ENCODE measurements at regions not wholly inside any gene's neighbourhood (a gene's known extent, or its start where the extent isn't known, plus 50 kb on each side); places are given as distances from the start of the nearest gene placed in this dataset.

- ChIA-PET CTCF (no interaction called here), POLR2A (no interaction called here)
- TF ChIP-seq, protein P1, sequence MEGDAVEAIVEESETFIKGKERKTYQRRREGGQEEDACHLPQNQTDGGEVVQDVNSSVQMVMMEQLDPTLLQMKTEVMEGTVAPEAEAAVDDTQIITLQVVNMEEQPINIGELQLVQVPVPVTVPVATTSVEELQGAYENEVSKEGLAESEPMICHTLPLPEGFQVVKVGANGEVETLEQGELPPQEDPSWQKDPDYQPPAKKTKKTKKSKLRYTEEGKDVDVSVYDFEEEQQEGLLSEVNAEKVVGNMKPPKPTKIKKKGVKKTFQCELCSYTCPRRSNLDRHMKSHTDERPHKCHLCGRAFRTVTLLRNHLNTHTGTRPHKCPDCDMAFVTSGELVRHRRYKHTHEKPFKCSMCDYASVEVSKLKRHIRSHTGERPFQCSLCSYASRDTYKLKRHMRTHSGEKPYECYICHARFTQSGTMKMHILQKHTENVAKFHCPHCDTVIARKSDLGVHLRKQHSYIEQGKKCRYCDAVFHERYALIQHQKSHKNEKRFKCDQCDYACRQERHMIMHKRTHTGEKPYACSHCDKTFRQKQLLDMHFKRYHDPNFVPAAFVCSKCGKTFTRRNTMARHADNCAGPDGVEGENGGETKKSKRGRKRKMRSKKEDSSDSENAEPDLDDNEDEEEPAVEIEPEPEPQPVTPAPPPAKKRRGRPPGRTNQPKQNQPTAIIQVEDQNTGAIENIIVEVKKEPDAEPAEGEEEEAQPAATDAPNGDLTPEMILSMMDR (IDR thresholded peaks at IDR 0.05), result no peak
- Mint-ChIP-seq H3K36me3 (ENCODE audit: low read depth) (no peaks in the 10 kb centered on the region), H3K9me3 (no peaks in the 10 kb centered on the region), H3K4me1 (ENCODE audit: low read depth) (no peaks in the 10 kb centered on the region), H3K4me3 (no peak overlapping the region), H3K27ac (no peak overlapping the region), H3K27me3 (no peaks in the 10 kb centered on the region)
- ATAC-seq, result no peak
- DNase-seq, result no peak
- intact Hi-C loops (cut with micrococcal nuclease), result no loop called here
These were observed 330.7 kb downstream of the NR4A2 start for GRCh38 chr2:156001851-156002250.

GRCh38 chr2:155997538-155997937, 335.0 kb downstream of the NR4A2 start:
- no peak for DNase-seq
- H3K4me3 Mint-ChIP-seq, result no peak overlapping the region
- no peaks in the 10 kb centered on the region for H3K4me1 Mint-ChIP-seq (ENCODE audit: low read depth)
- no peaks in the 10 kb centered on the region for H3K9me3 Mint-ChIP-seq
- ATAC-seq, result no peak
- ChIA-PET CTCF (no interaction called here), POLR2A (no interaction called here)
- H3K27ac Mint-ChIP-seq, result no peak overlapping the region
- intact Hi-C loops (cut with micrococcal nuclease), result no loop called here
- peaks cover 4% of the 10 kb centered on the region for H3K27me3 Mint-ChIP-seq
- TF ChIP-seq, protein P1 (IDR thresholded peaks at IDR 0.05), result no peak
- H3K36me3 Mint-ChIP-seq (ENCODE audit: low read depth), result no peaks in the 10 kb centered on the region

DNA sequence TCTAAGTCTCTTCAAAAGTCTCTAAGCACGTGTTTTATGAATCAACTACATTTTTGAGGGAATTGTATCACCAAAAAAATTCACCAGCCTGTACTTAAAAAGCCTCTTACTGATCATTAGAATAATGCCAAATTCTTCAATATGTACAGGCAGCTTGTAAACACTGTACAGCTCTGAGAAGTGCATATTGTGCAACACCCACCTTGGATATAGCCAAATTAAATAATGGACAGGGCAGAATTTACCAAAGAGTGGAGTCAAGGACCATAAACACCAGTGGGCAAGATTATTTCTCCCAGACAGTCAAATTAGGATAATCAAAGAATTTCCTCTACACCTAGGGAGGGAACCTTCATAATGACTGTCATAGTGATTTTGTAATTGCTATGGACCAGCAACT, 338.2 kb downstream of the NR4A2 start:
- H3K36me3 Mint-ChIP-seq (ENCODE audit: low read depth), result no peaks in the 10 kb centered on the region
- H3K4me1 Mint-ChIP-seq (ENCODE audit: low read depth), result no peaks in the 10 kb centered on the region
- H3K27me3 Mint-ChIP-seq, result peaks cover 4% of the 10 kb centered on the region
- H3K4me3 Mint-ChIP-seq, result no peak overlapping the region
- ATAC-seq (no peak), DNase-seq (no peak)
- H3K27ac Mint-ChIP-seq, result no peak overlapping the region
- intact Hi-C loops (cut with micrococcal nuclease), result no loop called here
- POLR2A ChIA-PET, result no interaction called here
- TF ChIP-seq, protein P1 (IDR thresholded peaks at IDR 0.05), result no peak
- CTCF ChIA-PET, result no interaction called here
- H3K9me3 Mint-ChIP-seq, result no peaks in the 10 kb centered on the region

DNA sequence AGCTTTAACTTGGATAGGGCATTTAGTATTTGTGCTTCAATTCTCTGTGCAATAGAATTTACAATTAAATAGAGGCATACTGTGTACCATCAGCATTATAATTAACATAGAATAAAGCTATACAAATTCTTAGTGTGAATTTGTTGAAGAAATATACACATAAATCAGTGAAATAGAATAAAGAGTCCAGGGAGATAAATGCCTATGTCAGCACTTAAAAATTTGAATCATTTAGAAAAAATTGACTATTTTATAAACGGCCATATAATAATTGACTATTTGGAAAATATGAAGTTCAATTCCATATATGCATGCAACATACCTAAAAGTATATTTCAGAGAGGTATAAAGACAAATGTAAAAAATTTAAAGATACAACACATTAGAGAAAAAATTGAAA, 348.7 kb downstream of the NR4A2 start:
- POLR2A ChIA-PET, result no interaction called here
- ATAC-seq, result no peak
- H3K9me3 Mint-ChIP-seq, result no peaks in the 10 kb centered on the region

DNA sequence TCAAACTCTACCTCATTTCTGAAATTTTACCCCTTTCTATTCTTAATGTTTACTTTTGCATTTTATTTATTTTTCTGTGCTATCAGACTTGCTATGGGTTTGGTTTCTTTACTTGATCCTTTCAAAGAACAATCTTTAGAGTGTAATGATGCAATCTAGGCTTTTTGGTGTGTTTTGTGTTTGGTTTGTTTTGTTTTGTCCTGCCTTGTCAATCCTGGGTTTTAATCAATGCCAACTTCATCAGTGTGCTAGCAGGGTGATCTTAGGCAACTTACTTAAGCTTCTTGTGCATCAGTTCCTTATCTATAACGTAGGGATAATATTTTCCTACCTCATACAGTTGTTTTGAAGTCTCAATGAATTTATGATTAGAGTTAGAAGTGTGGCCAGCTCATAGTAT, 350.4 kb downstream of the NR4A2 start:
- no peaks in the 10 kb centered on the region for H3K36me3 Mint-ChIP-seq (ENCODE audit: low read depth)
- TF ChIP-seq, protein P1 (IDR thresholded peaks at IDR 0.05), result no peak
- no peaks in the 10 kb centered on the region for H3K9me3 Mint-ChIP-seq
- ATAC-seq (no peak), DNase-seq (no peak)
- POLR2A ChIA-PET, result no interaction called here
- H3K27me3 Mint-ChIP-seq, result no peaks in the 10 kb centered on the region
- CTCF ChIA-PET, result no interaction called here
- no peak overlapping the region for H3K27ac Mint-ChIP-seq
- intact Hi-C loops (cut with micrococcal nuclease), result no loop called here
- H3K4me3 Mint-ChIP-seq, result no peak overlapping the region
- H3K4me1 Mint-ChIP-seq (ENCODE audit: low read depth), result no peaks in the 10 kb centered on the region

More for the DNA sequence above, 348.7 kb downstream of the NR4A2 start:
- intact Hi-C loops (cut with micrococcal nuclease), result no loop called here
- no peaks in the 10 kb centered on the region for H3K4me1 Mint-ChIP-seq (ENCODE audit: low read depth)
- CTCF ChIA-PET, result no interaction called here
- no peak overlapping the region for H3K27ac Mint-ChIP-seq
- no peaks in the 10 kb centered on the region for H3K36me3 Mint-ChIP-seq (ENCODE audit: low read depth)
- TF ChIP-seq, protein P1 (IDR thresholded peaks at IDR 0.05), result no peak
- H3K27me3 Mint-ChIP-seq, result no peaks in the 10 kb centered on the region
- DNase-seq, result no peak
- H3K4me3 Mint-ChIP-seq, result no peak overlapping the region
